IgD-negative memory B cell (primary cell): ENCODE measurements at regions not wholly inside any gene's neighbourhood (a gene's known extent, or its start where the extent isn't known, plus 50 kb on each side); places are given as distances from the start of the nearest gene placed in this dataset.

ENCODE experiments used
- H3K27ac Mint-ChIP-seq, 3 donors: one replicate each; pipeline ENCODE4 v1.8.0; 2020 to 2022; ENCODE audit warnings: mild to moderate bottlenecking in 3 of 3, mixed read lengths in 3 of 3, moderate library complexity in 1 of 3
- H3K27me3 Mint-ChIP-seq: one replicate; pipeline ENCODE4 v1.8.0; 2021; ENCODE audit warnings: mixed read lengths
- H3K36me3 Mint-ChIP-seq: one replicate; pipeline ENCODE4 v1.8.0; 2020; ENCODE audit warnings: mild to moderate bottlenecking, mixed read lengths
- H3K4me1 Mint-ChIP-seq, 3 donors: one replicate each; pipeline ENCODE4 v1.8.0; 2020 to 2022; ENCODE audit warnings: mixed read lengths in 3 of 3, mild to moderate bottlenecking in 1 of 3
- H3K4me3 Mint-ChIP-seq, 4 donors: one replicate each; pipeline ENCODE4 v1.8.0; 2020 to 2022; ENCODE audit warnings: mild to moderate bottlenecking in 4 of 4, mixed read lengths in 4 of 4, moderate library complexity in 3 of 4
- H3K9me3 Mint-ChIP-seq, 3 donors: one replicate each; pipeline ENCODE4 v1.8.0; 2020 to 2021; ENCODE audit warnings: mixed read lengths in 3 of 3, mild to moderate bottlenecking in 1 of 3

DNA sequence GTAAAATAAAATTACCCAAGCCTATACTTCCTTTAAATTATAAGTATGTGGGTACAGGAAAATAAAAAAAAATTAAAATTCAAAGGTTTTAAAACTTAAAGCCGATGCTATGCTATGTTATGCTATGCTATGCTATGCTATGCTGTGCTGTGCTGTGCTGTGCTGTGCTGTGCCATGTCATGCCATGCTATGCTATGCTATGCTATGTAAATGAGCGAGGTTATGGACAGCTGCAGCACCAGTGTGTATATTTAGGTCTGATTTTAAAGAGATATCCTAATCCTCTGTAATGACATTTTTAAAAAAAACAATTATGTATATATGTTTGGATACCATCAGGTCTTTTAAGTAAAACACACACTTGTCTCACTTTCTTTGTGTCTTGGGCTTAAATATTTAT, 1822.0 kb upstream of the SEL1L start:
- H3K4me1 Mint-ChIP-seq = no peaks in the 10 kb centered on the region
- no peaks in the 10 kb centered on the region for H3K27me3 Mint-ChIP-seq
- peaks cover 2 to 14% (median 8%) of the 10 kb centered on the region in 3 donors for H3K9me3 Mint-ChIP-seq
- no peaks in the 10 kb centered on the region for H3K36me3 Mint-ChIP-seq
- H3K27ac Mint-ChIP-seq = peak overlapping the region in 1 of 3 donors; percentile 84
- no peak overlapping the region for H3K4me3 Mint-ChIP-seq

DNA sequence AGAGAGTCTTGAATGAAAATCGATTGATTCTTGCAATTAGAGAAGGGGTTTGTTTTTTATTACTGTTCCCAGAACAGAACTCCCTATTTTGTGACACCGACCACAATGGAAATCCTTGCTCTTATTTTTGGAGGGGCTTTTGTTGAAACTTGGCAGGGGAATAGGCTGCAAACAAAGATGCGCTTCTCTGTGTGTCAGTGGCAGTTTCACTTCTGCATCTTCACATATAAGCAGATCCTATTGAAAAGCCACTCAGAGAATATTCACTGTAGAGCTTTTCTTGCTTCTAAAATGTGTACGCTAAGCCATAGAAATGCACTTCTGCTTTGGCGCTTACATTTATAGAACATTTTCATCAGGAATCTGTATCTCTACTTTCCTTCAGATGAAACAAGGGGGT, 1822.4 kb upstream of the SEL1L start:
- Mint-ChIP-seq H3K27ac (no peak overlapping the region), H3K36me3 (no peaks in the 10 kb centered on the region), H3K4me1 (no peaks in the 10 kb centered on the region), H3K4me3 (no peak overlapping the region), H3K27me3 (no peaks in the 10 kb centered on the region), H3K9me3 (peaks cover 2 to 14% (median 8%) of the 10 kb centered on the region in 3 donors)

DNA sequence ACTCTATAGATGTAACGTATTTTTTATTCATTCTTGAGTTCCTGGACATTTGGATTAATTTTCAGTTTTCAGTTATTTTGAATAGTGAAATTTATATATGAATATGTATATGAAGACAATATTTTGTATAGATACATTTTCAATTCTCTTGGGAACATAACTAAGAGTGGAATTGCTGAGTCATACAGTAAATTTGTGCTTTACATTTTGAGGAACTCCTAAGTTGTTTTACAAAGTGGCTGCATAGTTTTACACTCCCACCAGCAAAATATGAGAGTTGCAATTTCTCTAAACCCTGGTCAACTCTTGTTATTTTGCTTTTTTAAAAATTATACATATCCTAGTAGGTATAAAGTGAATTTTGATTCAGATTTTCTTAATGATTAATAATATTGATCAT, 1838.6 kb upstream of the SEL1L start:
- Mint-ChIP-seq H3K27me3 (no peaks in the 10 kb centered on the region), H3K9me3 (peaks cover 0 to 12% (median 4%) of the 10 kb centered on the region in 3 donors), H3K36me3 (no peaks in the 10 kb centered on the region), H3K27ac (no peak overlapping the region), H3K4me3 (no peak overlapping the region), H3K4me1 (peaks cover 0 to 2% (median 0%) of the 10 kb centered on the region in 3 donors)

DNA sequence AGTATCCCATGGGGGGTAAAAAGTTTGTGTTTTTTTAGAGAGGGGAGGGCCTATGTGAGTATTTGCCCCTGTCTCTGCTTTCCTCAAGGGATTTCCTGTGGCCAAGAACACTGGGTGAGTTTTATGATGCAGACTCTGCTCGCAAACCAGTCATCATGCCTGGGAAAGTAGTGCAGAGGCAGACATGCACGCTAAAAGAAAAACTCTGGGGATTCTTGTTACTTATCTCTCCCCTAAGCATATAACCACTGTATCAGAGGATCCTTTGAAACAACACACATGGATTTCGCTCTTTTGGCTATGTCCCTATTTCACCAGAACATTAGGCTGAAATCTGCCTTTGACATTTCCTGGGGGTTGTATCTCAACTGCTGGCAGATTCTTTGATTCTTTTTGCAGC, 1845.8 kb upstream of the SEL1L start:
- Mint-ChIP-seq H3K27me3 (no peaks in the 10 kb centered on the region), H3K36me3 (peaks cover 2% of the 10 kb centered on the region), H3K4me1 (no peaks in the 10 kb centered on the region), H3K9me3 (peaks cover 4 to 14% (median 4%) of the 10 kb centered on the region in 3 donors), H3K4me3 (no peak overlapping the region), H3K27ac (no peak overlapping the region)

DNA sequence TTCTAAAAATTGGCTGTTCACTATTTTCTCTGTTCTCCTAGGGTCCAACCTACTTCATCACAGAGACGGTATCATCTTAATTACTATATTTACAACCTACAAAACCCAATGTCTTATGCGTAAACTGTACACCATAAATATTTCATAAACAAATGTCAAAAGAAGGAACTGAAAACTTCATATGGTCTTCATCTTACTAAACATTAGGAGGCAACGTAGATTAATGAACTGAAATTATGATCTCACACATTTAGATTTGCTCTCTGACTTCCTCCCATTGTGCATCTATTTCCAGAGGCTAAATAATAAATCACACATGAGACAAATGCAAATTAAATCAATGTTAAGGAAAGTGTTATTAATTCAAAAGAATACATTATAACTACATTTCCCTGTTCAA, 1850.6 kb upstream of the SEL1L start:
- Mint-ChIP-seq H3K27ac (no peak overlapping the region), H3K36me3 (peaks cover 2% of the 10 kb centered on the region), H3K4me3 (no peak overlapping the region), H3K27me3 (no peaks in the 10 kb centered on the region), H3K9me3 (peaks cover 3 to 10% (median 8%) of the 10 kb centered on the region in 3 donors), H3K4me1 (no peaks in the 10 kb centered on the region)

DNA sequence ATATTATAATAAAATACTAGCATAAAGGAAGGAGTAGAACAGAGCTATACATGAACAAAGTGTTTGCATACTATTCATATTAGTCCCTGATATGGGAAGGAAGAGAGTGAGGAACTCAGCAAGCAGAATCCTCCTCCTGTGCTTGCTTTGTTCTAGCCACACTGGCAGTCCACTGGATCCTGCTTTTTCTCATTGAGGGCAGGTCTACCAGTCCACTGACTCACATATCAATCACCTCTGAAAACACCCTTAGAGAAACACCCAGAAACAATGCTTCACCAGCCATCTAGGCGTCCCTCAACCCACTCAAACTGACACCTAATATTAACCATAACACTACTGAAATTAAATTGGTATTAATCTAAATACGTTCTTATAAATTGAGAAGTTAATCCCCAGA, 1861.7 kb upstream of the SEL1L start:
- peaks cover 0 to 4% (median 1%) of the 10 kb centered on the region in 3 donors for H3K9me3 Mint-ChIP-seq
- H3K4me3 Mint-ChIP-seq = no peak overlapping the region
- no peaks in the 10 kb centered on the region for H3K4me1 Mint-ChIP-seq
- no peaks in the 10 kb centered on the region for H3K36me3 Mint-ChIP-seq
- no peak overlapping the region for H3K27ac Mint-ChIP-seq
- no peaks in the 10 kb centered on the region for H3K27me3 Mint-ChIP-seq

DNA sequence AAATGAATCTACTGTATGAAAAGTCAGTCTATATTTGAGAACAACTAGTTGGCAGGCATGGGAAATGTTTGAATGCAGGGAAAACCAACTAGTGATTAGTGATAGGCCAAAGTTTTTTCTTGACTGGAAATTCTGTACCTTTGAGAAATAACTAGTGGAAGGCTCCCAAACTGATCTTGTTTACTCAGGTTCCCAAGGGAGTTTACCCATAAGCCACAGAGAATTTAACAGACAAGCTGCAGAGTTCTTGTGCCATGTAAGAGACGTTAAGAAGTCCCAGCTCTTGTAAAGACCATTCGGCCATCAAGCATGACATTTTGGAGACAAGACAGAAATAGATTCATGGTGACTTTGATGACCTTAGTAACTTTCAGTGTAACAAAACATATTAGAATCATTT, 1882.8 kb upstream of the SEL1L start:
- Mint-ChIP-seq H3K27me3 (no peaks in the 10 kb centered on the region), H3K4me1 (no peaks in the 10 kb centered on the region), H3K9me3 (peaks cover 0 to 9% (median 2%) of the 10 kb centered on the region in 3 donors), H3K4me3 (no peak overlapping the region), H3K27ac (no peak overlapping the region), H3K36me3 (no peaks in the 10 kb centered on the region)

DNA sequence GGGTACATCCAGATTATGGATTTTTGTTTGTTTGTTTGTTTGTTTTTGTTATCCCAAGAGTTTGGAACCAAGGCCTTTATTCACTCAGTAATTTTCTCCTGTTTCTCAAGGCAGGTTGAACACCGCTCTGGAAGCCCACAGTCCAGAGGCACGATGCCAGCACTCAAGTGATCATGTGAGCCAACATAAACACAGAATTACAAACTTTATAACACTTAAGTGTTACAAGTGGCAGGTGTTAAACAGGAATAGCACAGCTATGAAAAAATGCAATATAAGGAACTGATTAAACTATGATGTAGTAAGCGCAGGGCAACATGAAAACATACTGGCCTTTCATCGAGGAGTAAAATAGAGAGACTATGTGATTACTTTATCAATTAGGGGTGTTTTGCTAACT, 1885.8 kb upstream of the SEL1L start:
- Mint-ChIP-seq H3K36me3 (no peaks in the 10 kb centered on the region), H3K4me3 (no peak overlapping the region), H3K9me3 (peaks cover 0 to 7% (median 2%) of the 10 kb centered on the region in 3 donors), H3K4me1 (no peaks in the 10 kb centered on the region), H3K27ac (no peak overlapping the region), H3K27me3 (no peaks in the 10 kb centered on the region)

DNA sequence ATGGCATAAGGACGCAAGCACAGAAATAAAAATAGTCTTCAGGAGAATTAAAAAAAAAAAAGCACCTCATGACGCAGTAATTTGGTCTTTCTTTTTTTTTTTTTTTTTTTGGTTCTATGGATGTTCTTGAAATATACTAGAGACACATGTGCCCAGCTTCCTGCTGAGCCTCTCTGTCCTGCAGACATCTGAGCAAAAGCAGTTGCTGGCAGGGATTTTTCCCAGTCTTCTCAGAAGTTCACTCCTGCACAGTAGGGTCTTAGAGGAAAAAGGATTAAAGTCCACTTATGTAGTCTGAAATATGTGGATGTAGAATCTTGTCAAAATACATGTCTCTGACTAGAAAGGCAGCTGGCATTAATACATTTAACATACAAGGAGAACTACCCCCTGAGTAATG, 1888.1 kb upstream of the SEL1L start:
- no peak overlapping the region for H3K27ac Mint-ChIP-seq
- H3K36me3 Mint-ChIP-seq = no peaks in the 10 kb centered on the region
- H3K27me3 Mint-ChIP-seq = no peaks in the 10 kb centered on the region
- no peaks in the 10 kb centered on the region for H3K4me1 Mint-ChIP-seq
- H3K4me3 Mint-ChIP-seq = no peak overlapping the region
- H3K9me3 Mint-ChIP-seq = peaks cover 0 to 6% (median 5%) of the 10 kb centered on the region in 3 donors

DNA sequence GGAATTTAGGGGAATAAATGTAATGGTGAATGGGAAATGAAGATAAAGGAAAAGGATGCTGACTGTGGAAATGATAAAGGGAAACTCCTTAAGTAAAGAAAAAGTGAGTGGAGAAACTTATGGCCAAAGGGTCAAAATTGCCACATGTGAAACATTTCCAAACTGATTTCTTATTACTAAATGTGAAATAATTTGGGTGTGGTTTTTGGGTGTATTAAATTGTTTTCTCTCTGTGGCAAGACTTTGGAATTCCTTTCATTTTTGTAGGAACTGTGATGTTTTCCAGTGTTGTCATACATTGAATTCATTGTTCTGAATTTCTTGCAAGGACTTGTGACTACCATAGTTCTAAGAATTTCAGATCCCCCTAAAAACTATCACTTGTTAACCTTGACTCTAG, 1891.5 kb upstream of the SEL1L start:
- H3K4me1 Mint-ChIP-seq = no peaks in the 10 kb centered on the region

DNA sequence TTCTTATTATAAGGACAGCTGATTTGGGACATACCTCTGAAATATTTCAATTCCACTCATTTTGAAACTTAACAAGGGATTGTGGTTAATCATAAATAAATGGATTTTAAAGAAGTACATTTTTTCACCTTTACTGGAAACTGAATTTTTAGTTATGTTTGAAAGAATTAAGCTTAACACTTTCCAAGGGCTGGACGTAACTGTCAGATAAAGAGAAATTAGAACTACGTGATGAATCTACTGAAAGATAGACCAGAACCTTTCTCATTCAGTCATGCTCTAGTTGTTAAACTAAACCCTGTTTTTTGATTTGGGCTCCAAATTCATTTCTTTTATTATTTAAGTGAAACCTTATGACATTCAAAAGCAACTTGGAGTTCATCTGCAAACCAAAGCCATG, 1892.1 kb upstream of the SEL1L start:
- Mint-ChIP-seq H3K27ac (no peak overlapping the region), H3K36me3 (no peaks in the 10 kb centered on the region), H3K4me1 (no peaks in the 10 kb centered on the region), H3K27me3 (no peaks in the 10 kb centered on the region), H3K9me3 (peaks cover 0 to 4% (median 2%) of the 10 kb centered on the region in 3 donors), H3K4me3 (no peak overlapping the region)

More for the DNA sequence above, 1891.5 kb upstream of the SEL1L start:
- Mint-ChIP-seq H3K36me3 (no peaks in the 10 kb centered on the region), H3K4me3 (no peak overlapping the region), H3K27me3 (no peaks in the 10 kb centered on the region), H3K9me3 (peaks cover 0 to 4% (median 2%) of the 10 kb centered on the region in 3 donors), H3K27ac (no peak overlapping the region)

DNA sequence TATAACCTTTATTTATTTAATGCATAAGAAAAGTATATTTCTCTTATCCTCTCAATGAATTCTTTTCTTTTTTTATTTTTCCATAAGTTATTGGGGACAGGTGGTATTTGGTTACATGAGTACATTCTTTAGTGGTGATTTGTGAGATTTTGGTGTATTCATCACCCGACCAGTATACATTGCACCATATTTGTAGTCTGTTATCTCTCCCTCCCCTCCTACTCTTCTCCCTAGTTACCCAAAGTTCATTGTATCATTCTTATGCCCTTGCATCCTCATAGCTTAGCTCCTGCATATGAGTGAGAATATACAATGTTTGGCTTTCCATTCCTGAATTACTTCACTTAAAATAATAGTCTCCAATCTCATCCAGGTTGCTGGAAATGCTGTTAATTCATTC, 1900.0 kb upstream of the SEL1L start:
- peaks cover 0 to 4% (median 1%) of the 10 kb centered on the region in 3 donors for H3K9me3 Mint-ChIP-seq
- H3K27me3 Mint-ChIP-seq = no peaks in the 10 kb centered on the region
- no peaks in the 10 kb centered on the region for H3K4me1 Mint-ChIP-seq
- H3K36me3 Mint-ChIP-seq = no peaks in the 10 kb centered on the region
- no peak overlapping the region for H3K27ac Mint-ChIP-seq
- no peak overlapping the region for H3K4me3 Mint-ChIP-seq

DNA sequence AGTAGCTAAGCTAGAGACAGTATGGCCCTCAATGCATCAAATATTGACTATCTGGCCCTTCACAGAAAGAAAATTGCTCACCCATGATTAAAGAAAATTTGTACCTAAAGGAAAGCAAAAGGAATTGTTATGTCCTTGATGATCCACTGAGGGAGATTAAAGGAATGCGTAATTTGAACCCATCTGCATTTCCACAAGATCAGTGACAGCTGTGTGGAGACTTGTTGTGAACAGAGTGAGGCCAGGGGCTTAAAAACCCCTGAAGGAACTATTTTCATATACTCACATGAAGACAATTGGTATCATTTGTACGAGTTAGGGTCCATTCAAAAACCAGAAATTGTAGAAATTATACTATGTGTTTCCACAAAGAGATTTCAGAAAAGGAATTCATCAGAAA, 1908.1 kb upstream of the SEL1L start:
- no peaks in the 10 kb centered on the region for H3K4me1 Mint-ChIP-seq
- H3K27ac Mint-ChIP-seq = no peak overlapping the region
- no peaks in the 10 kb centered on the region for H3K36me3 Mint-ChIP-seq
- H3K4me3 Mint-ChIP-seq = no peak overlapping the region
- no peaks in the 10 kb centered on the region for H3K27me3 Mint-ChIP-seq
- peaks cover 0 to 5% (median 0%) of the 10 kb centered on the region in 3 donors for H3K9me3 Mint-ChIP-seq

DNA sequence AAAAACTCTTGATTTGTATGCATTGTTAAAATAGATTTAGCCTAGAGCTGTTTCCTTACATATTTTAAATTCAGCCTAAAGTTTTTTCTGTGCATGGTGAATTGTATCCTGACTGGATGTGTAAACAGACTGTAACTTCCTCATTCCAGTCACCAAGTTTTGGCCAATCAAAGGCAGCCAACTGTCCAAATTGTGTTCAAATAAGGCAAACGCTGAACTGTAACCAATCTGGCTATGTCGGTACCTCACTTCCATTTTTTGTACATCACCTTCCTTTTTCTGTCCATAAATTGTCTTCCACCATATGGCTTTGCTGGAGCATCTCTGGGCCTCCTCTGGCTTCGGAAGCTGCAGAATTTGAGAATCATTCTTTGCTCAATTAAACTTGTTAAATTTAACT, 1921.9 kb upstream of the SEL1L start:
- Mint-ChIP-seq H3K27me3 (no peaks in the 10 kb centered on the region), H3K9me3 (peaks cover 3 to 28% (median 8%) of the 10 kb centered on the region in 3 donors), H3K27ac (no peak overlapping the region), H3K4me1 (no peaks in the 10 kb centered on the region), H3K4me3 (no peak overlapping the region), H3K36me3 (no peaks in the 10 kb centered on the region)

DNA sequence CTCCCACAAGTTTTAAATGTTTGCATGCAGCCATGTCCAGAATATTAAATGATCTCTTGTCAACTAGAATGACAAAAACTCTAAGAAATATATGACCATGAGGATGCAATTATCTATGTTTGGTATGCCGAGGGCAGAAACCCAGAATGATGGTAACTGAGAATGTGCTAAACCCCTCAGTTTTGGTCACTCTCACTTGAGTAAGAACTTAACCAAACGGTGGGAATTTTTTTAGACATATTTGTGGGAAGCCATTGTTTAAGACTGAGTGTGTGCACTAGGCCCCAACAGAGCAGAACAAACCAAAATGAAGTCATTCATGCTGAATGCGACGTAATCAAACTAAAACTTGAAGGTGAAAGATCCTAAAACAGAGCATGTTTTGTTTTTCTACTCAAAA, 1927.9 kb upstream of the SEL1L start:
- no peaks in the 10 kb centered on the region for H3K4me1 Mint-ChIP-seq
- peaks cover 4 to 20% (median 10%) of the 10 kb centered on the region in 3 donors for H3K9me3 Mint-ChIP-seq
- no peak overlapping the region for H3K27ac Mint-ChIP-seq
- H3K36me3 Mint-ChIP-seq = no peaks in the 10 kb centered on the region
- H3K4me3 Mint-ChIP-seq = no peak overlapping the region
- H3K27me3 Mint-ChIP-seq = no peaks in the 10 kb centered on the region

DNA sequence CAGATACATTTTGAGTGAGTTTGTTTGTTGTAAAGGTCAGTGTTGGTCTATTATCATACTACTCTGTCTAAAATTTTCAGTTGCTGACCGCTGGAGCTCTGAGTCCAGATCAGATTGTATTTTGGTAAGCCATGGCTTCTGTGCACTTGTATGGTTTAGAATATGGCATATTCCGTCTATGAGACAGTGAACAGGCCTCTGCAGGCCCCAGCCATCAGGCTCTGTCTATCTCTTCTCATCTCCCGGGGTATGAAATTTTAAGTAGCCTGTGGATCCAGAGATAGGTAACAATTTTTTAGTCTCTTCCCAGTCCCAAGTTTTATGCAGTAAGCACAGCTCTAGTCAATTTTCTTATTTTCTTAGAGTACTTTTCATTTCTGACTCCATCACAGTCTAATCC, 1929.1 kb upstream of the SEL1L start:
- Mint-ChIP-seq H3K4me3 (no peak overlapping the region), H3K9me3 (peaks cover 3 to 20% (median 10%) of the 10 kb centered on the region in 3 donors), H3K27me3 (no peaks in the 10 kb centered on the region), H3K27ac (no peak overlapping the region), H3K36me3 (no peaks in the 10 kb centered on the region), H3K4me1 (no peaks in the 10 kb centered on the region)
